Upper lobe of left lung (tissue), 4 donors: ENCODE measurements at regions not wholly inside any gene's neighbourhood (a gene's known extent, or its start where the extent isn't known, plus 50 kb on each side); places are given as distances from the start of the nearest gene placed in this dataset.

ENCODE experiments used
- POLR2A ChIP-seq, 4 donors: fragments of 450-650 bp; IDR thresholded peaks; one replicate each; pipeline ENCODE4 v1.5.1; 2016 to 2017; ENCODE audit warnings: antibody characterized with exemption in 4 of 4, mild to moderate bottlenecking in 2 of 4
- POLR2AphosphoS5 ChIP-seq, 2 donors: sonication (generic); formaldehyde crosslinking; IDR thresholded peaks; one replicate each; pipeline ENCODE4 v1.5.1; 2017; ENCODE audit warnings: antibody characterized with exemption in 2 of 2

DNA sequence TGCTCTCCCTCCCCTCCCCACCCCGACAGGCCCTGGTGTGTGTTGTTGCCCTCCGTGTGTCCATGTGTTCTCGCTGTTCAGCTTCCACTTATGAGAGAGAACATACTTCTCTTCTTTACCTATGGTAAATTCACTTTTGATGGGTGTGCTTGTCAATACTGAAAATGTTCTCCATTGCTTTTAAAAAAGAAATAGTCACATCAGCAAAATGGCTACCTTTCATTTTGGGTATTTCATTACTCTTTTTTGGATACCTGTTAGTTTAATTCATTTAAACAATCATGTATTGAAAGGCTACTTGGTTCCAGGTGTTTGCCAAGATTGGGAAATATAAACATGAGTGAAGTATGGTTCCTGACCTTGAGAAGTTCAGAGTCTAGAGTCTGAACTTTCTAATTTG, 107.4 kb upstream of the PITX2 start:
- TF ChIP-seq POLR2A (IDR thresholded peaks at IDR 0.05): no peak
- no peak for TF ChIP-seq POLR2AphosphoS5 (IDR thresholded peaks at IDR 0.05)
